Adrenal gland (tissue), 9 donors: ENCODE measurements at regions not wholly inside any gene's neighbourhood (a gene's known extent, or its start where the extent isn't known, plus 50 kb on each side); places are given as distances from the start of the nearest gene placed in this dataset.

Experiments
- DNase-seq, 7 donors: peaks; one replicate each; pipeline ENCODE4 v3.0.0-alpha.2; 2019 to 2020
- H3K27ac ChIP-seq, 5 donors: fragments of 200-600 bp; sonication (generic) in 4 of 5; 1 replicate in 3 of 5; 2 replicates in 2 of 5; pipeline versions ENCODE4 v1.5.1 to v1.8.0; 2016 to 2020; ENCODE audit warnings: mild to moderate bottlenecking in 1 of 5
- H3K27me3 ChIP-seq: fragments of 200-600 bp; 2 replicates; pipeline ENCODE4 v1.8.0; 2021
- H3K36me3 ChIP-seq, 2 donors: fragments of 200-600 bp; replicated peaks in 1 of 2; 1 replicate in 1 of 2; 2 replicates in 1 of 2; pipeline versions ENCODE4 v1.5.1 to v1.8.0; 2018 to 2022
- H3K4me1 ChIP-seq, 2 donors: fragments of 200-600 bp; replicated peaks in 1 of 2; 1 replicate in 1 of 2; 2 replicates in 1 of 2; pipeline versions ENCODE4 v1.5.1 to v1.8.0; 2018 to 2021
- H3K4me3 ChIP-seq, 4 donors: fragments of 200-600 bp; sonication (generic) in 3 of 4; one replicate each; pipeline ENCODE4 v1.5.1; 2016 to 2018
- H3K9me3 ChIP-seq, 3 donors: fragments of 200-600 bp; sonication (generic) in 1 of 3; replicated peaks in 1 of 3; 1 replicate in 2 of 3; 2 replicates in 1 of 3; pipeline versions ENCODE4 v1.5.1 to v1.8.0; 2016 to 2021
- CTCF ChIP-seq, 6 experiments: fragments of 450-650 bp in 4 of 6; fragments of 200-600 bp in 2 of 6; sonication (generic) in 1 of 6; IDR thresholded peaks; 1 replicate in 5 of 6; 2 replicates in 1 of 6; pipeline versions ENCODE4 v1.5.1 to v1.8.0; 2016 to 2021; ENCODE audit warnings: antibody characterized with exemption in 6 of 6, mild to moderate bottlenecking in 2 of 6, moderate library complexity in 1 of 6
- POLR2A ChIP-seq, 2 donors: fragments of 450-650 bp; IDR thresholded peaks; one replicate each; pipeline ENCODE4 v1.6.1; 2017; ENCODE audit warnings: antibody characterized with exemption in 2 of 2, mild to moderate bottlenecking in 2 of 2, moderate library complexity in 1 of 2
- WGBS, 4 donors: extraction: QIAGEN DNeasy Blood & Tissue Kit in 2 of 4; methylation state at CpG; one replicate each; pipeline versions ENCODE4 v1.1.5 to v1.1.7; 2013 to 2017; 5-methylcytosine and 5-hydroxymethylcytosine counted together
- intact Hi-C, 2 donors: fragments of 100-400 bp; cut with DNase I; formaldehyde crosslinking; loops; one replicate each; pipeline versions ENCODE4 v1.14.1 to v1.15.0; 2022 to 2023
- donor health status: healthy with polysubstance abuse.
- donor health status: Bipolar disorder and iron deficiency.
- donor health status: DM: yes; HTN: yes; CAD: no.
- donor health status: DM: no; HTN: no; CAD: no.
- donor health status: DM: no; HTN: no; CAD: no.

GRCh38 chr6:40689185-40689584 is 102.0 kb upstream of the LRFN2 start:
- Histone ChIP-seq H3K27ac (no peak overlapping the region), H3K4me1 (no peaks in the 10 kb centered on the region), H3K4me3 (no peak overlapping the region), H3K36me3 (no peaks in the 10 kb centered on the region), H3K9me3 (no peaks in the 10 kb centered on the region), H3K27me3 (no peaks in the 10 kb centered on the region)
- DNase-seq: no peak
- 60 to 86% (median 70%) methylated on average over 4 of the region's 4 CpGs for WGBS, 4 donors
- intact Hi-C loops: no loop called here
- TF ChIP-seq CTCF (IDR thresholded peaks at IDR 0.05) (no peak), POLR2A (IDR thresholded peaks at IDR 0.05) (no peak)

- H3K4me1 ChIP-seq: no peaks in the 10 kb centered on the region
- WGBS, 4 donors: 55 to 62% (median 58%) methylated on average over 7 of the region's 7 CpGs
These were observed 101.1 kb upstream of the LRFN2 start for GRCh38 chr6:40688214-40688761.

GRCh38 chr6:40685862-40686261 is 98.7 kb upstream of the LRFN2 start:
- H3K4me3 ChIP-seq: no peak overlapping the region
- no peaks in the 10 kb centered on the region for H3K27me3 ChIP-seq
- WGBS, 4 donors: 25 to 38% (median 30%) methylated on average over 6 of the region's 6 CpGs
- H3K4me1 ChIP-seq: no peaks in the 10 kb centered on the region
- DNase-seq: no peak
- no peaks in the 10 kb centered on the region for H3K9me3 ChIP-seq
- TF ChIP-seq POLR2A (IDR thresholded peaks at IDR 0.05) (no peak), CTCF (IDR thresholded peaks at IDR 0.05) (no peak)
- no peak overlapping the region for H3K27ac ChIP-seq
- H3K36me3 ChIP-seq: no peaks in the 10 kb centered on the region
- intact Hi-C loops: no loop called here

More at GRCh38 chr6:40688214-40688761, 101.1 kb upstream of the LRFN2 start:
- Histone ChIP-seq H3K9me3 (no peaks in the 10 kb centered on the region), H3K36me3 (no peaks in the 10 kb centered on the region), H3K4me3 (no peak overlapping the region), H3K27ac (no peak overlapping the region), H3K27me3 (no peaks in the 10 kb centered on the region)
- TF ChIP-seq POLR2A (IDR thresholded peaks at IDR 0.05) (no peak), CTCF (IDR thresholded peaks at IDR 0.05) (no peak)
- intact Hi-C loops: no loop called here
- no peak for DNase-seq

- 71 to 80% (median 76%) methylated on average over 3 of the region's 3 CpGs for WGBS, 4 donors
- Histone ChIP-seq H3K27ac (no peak overlapping the region), H3K36me3 (no peaks in the 10 kb centered on the region), H3K27me3 (no peaks in the 10 kb centered on the region), H3K9me3 (no peaks in the 10 kb centered on the region), H3K4me1 (no peaks in the 10 kb centered on the region), H3K4me3 (no peak overlapping the region)
- intact Hi-C loops: no loop called here
- DNase-seq: no peak
- TF ChIP-seq POLR2A (IDR thresholded peaks at IDR 0.05) (no peak), CTCF (IDR thresholded peaks at IDR 0.05) (no peak)
These were observed 94.5 kb upstream of the LRFN2 start for GRCh38 chr6:40681622-40682021.
